Panc1 (cell line): ENCODE measurements at regions not wholly inside any gene's neighbourhood (a gene's known extent, or its start where the extent isn't known, plus 50 kb on each side); places are given as distances from the start of the nearest gene placed in this dataset.

ENCODE experiments used
- ATAC-seq: fragments of 200-7000 bp; cut with Tn5 transposase; 2 replicates; pipeline ENCODE4 v1.9.1; 2020; ENCODE audit warnings: mild to moderate bottlenecking, moderate library complexity
- BruUV-seq: library from RNA; stranded (reverse); fragments of 400-500 nt; replicated peaks from 2 replicates; lab custom pipeline; 2021; lab: Mats Ljungman, UMichigan
- CTCF ChIA-PET: fragments of 300-600 bp; sonication (Branson Sonifier 250); formaldehyde crosslinking; loops from one replicate; lab custom pipeline; 2022; ENCODE audit warnings: antibody characterized with exemption; lab: Charles Lee
- POLR2A ChIA-PET: fragments of 300-600 bp; sonication (Branson Sonifier 250); formaldehyde crosslinking; loops from one replicate; lab custom pipeline; 2022; ENCODE audit warnings: antibody characterized with exemption; lab: Charles Lee
- DNase-seq: peaks from one replicate; pipeline ENCODE4 v3.0.0-alpha.2; 2010; ENCODE audit warnings: low read depth, low spot score
- H3K27ac ChIP-seq: 2 replicates; pipeline ENCODE4 v1.5.1; 2011; ENCODE audit warnings: mild to moderate bottlenecking, low read length, inconsistent platforms
- H3K27me3 ChIP-seq: fragments of 200-500 bp; sonication (Bioruptor generic); 2 replicates; pipeline ENCODE4 v1.6.0; 2014; ENCODE audit warnings: low read length, inconsistent platforms; ENCODE audit not compliant: control insufficient read depth, insufficient read depth
- H3K36me3 ChIP-seq: fragments of 200-500 bp; sonication (Bioruptor generic); 2 replicates; pipeline ENCODE4 v1.5.1; 2014; ENCODE audit warnings: inconsistent platforms, mild to moderate bottlenecking, low read length, moderate library complexity; ENCODE audit not compliant: control insufficient read depth, insufficient read depth
- H3K4me1 ChIP-seq: 2 replicates; pipeline ENCODE4 v1.5.1; 2011; ENCODE audit warnings: inconsistent platforms, mild to moderate bottlenecking, low read length, moderate library complexity; ENCODE audit not compliant: control insufficient read depth, insufficient read depth
- H3K4me3 ChIP-seq, 2 experiments: 2 replicates each; pipeline ENCODE4 v1.5.1; 2011 to 2012; ENCODE audit warnings: low read depth in 2 of 2, low read length in 2 of 2, mild to moderate bottlenecking in 2 of 2, inconsistent platforms in 1 of 2, moderate library complexity in 1 of 2
- H3K9me3 ChIP-seq: fragments of 200-500 bp; sonication (Bioruptor generic); 2 replicates; pipeline ENCODE4 v1.5.1; 2014; ENCODE audit warnings: low read depth, mild to moderate bottlenecking, inconsistent platforms, low read length, moderate library complexity; ENCODE audit not compliant: control insufficient read depth, insufficient read depth
- POLR2AphosphoS5 ChIP-seq: IDR thresholded peaks from 2 replicates; pipeline ENCODE4 v1.6.1; 2012; ENCODE audit warnings: mild to moderate bottlenecking, low read depth, low read length, moderate library complexity
- SIN3A ChIP-seq: IDR thresholded peaks from 2 replicates; pipeline ENCODE4 v1.6.1; 2012; ENCODE audit warnings: low read depth, mild to moderate bottlenecking, low read length, moderate library complexity, borderline replicate concordance; ENCODE audit not compliant: insufficient read depth
- TCF7L2 ChIP-seq: IDR thresholded peaks from 2 replicates; pipeline ENCODE4 v1.6.1; 2011; ENCODE audit warnings: mild to moderate bottlenecking, low read depth, low read length, inconsistent platforms
- in situ Hi-C: cut with HindIII; loops from 2 replicates; pipeline ENCODE4 v1.10.0; 2016; ENCODE audit warnings: low sequenced_read_pairs, low pct_unique_long_range_greater_than_20kb
- intact Hi-C: fragments of 100-400 bp; cut with micrococcal nuclease; formaldehyde crosslinking; loops from one replicate; pipeline ENCODE4 v1.10.0; 2022; ENCODE audit not compliant: unreplicated experiment
- TF ChIP-seq, protein P1 (sequence below): fragments of 450-650 bp; IDR thresholded peaks from 2 replicates; pipeline ENCODE4 v1.5.1; 2017; ENCODE audit warnings: mild to moderate bottlenecking
- TF ChIP-seq, protein P2 (sequence below), 2 experiments: IDR thresholded peaks; 2 replicates each; pipeline ENCODE4 v1.6.1; 2011 to 2012; ENCODE audit warnings: low read depth in 2 of 2, control low read depth in 1 of 2, low read length in 1 of 2, mild to moderate bottlenecking in 1 of 2, moderate library complexity in 1 of 2; ENCODE audit not compliant: insufficient read depth in 1 of 2

GRCh38 chr12:17976202-17976601 lies 113.8 kb downstream of the RERGL start:
- Histone ChIP-seq H3K36me3 (no peaks in the 10 kb centered on the region), H3K9me3 (no peaks in the 10 kb centered on the region), H3K4me3 (no peak overlapping the region), H3K27ac (no peak overlapping the region), H3K4me1 (no peaks in the 10 kb centered on the region), H3K27me3 (no peaks in the 10 kb centered on the region)
- ChIA-PET CTCF (no interaction called here), POLR2A (no interaction called here)
- intact Hi-C loops: no loop called here
- ATAC-seq: no peak
- TF ChIP-seq SIN3A: no peak
- TF ChIP-seq, protein P1, sequence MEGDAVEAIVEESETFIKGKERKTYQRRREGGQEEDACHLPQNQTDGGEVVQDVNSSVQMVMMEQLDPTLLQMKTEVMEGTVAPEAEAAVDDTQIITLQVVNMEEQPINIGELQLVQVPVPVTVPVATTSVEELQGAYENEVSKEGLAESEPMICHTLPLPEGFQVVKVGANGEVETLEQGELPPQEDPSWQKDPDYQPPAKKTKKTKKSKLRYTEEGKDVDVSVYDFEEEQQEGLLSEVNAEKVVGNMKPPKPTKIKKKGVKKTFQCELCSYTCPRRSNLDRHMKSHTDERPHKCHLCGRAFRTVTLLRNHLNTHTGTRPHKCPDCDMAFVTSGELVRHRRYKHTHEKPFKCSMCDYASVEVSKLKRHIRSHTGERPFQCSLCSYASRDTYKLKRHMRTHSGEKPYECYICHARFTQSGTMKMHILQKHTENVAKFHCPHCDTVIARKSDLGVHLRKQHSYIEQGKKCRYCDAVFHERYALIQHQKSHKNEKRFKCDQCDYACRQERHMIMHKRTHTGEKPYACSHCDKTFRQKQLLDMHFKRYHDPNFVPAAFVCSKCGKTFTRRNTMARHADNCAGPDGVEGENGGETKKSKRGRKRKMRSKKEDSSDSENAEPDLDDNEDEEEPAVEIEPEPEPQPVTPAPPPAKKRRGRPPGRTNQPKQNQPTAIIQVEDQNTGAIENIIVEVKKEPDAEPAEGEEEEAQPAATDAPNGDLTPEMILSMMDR: peak; percentile 42
- in situ Hi-C loops: no loop called here
- BruUV-seq: no TSS peak
- DNase-seq: no peak

- ATAC-seq: no peak
- DNase-seq: no peak
- intact Hi-C loops (no loop called here), in situ Hi-C loops (no loop called here)
- no TSS peak for BruUV-seq
- Histone ChIP-seq H3K27ac (no peak overlapping the region), H3K27me3 (no peaks in the 10 kb centered on the region), H3K9me3 (no peaks in the 10 kb centered on the region), H3K36me3 (no peaks in the 10 kb centered on the region), H3K4me3 (no peak overlapping the region), H3K4me1 (no peaks in the 10 kb centered on the region)
- no peak for TF ChIP-seq TCF7L2
- TF ChIP-seq, protein P2, sequence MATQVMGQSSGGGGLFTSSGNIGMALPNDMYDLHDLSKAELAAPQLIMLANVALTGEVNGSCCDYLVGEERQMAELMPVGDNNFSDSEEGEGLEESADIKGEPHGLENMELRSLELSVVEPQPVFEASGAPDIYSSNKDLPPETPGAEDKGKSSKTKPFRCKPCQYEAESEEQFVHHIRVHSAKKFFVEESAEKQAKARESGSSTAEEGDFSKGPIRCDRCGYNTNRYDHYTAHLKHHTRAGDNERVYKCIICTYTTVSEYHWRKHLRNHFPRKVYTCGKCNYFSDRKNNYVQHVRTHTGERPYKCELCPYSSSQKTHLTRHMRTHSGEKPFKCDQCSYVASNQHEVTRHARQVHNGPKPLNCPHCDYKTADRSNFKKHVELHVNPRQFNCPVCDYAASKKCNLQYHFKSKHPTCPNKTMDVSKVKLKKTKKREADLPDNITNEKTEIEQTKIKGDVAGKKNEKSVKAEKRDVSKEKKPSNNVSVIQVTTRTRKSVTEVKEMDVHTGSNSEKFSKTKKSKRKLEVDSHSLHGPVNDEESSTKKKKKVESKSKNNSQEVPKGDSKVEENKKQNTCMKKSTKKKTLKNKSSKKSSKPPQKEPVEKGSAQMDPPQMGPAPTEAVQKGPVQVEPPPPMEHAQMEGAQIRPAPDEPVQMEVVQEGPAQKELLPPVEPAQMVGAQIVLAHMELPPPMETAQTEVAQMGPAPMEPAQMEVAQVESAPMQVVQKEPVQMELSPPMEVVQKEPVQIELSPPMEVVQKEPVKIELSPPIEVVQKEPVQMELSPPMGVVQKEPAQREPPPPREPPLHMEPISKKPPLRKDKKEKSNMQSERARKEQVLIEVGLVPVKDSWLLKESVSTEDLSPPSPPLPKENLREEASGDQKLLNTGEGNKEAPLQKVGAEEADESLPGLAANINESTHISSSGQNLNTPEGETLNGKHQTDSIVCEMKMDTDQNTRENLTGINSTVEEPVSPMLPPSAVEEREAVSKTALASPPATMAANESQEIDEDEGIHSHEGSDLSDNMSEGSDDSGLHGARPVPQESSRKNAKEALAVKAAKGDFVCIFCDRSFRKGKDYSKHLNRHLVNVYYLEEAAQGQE (IDR thresholded peaks at IDR 0.05; ENCODE audit: insufficient read depth in 1 of 2, low read depth in 2 of 2, low read length in 1 of 2): no peak
- TF ChIP-seq SIN3A: no peak
- TF ChIP-seq, protein P1: no peak
- TF ChIP-seq POLR2AphosphoS5: no peak
- POLR2A ChIA-PET: no interaction called here
- CTCF ChIA-PET: no interaction called here
Measured at GRCh38 chr12:17975763-17976162, 114.2 kb downstream of the RERGL start.

- Histone ChIP-seq H3K27me3 (no peaks in the 10 kb centered on the region), H3K36me3 (no peaks in the 10 kb centered on the region), H3K9me3 (no peaks in the 10 kb centered on the region), H3K27ac (no peak overlapping the region), H3K4me1 (no peaks in the 10 kb centered on the region), H3K4me3 (no peak overlapping the region)
- POLR2A ChIA-PET: no interaction called here
- no TSS peak for BruUV-seq
- intact Hi-C loops: no loop called here
- TF ChIP-seq, protein P2 (IDR thresholded peaks at IDR 0.05; ENCODE audit: insufficient read depth in 1 of 2, low read depth in 2 of 2, low read length in 1 of 2): no peak
- TF ChIP-seq SIN3A (no peak), POLR2AphosphoS5 (no peak), TCF7L2 (no peak)
- TF ChIP-seq, protein P1: no peak
- in situ Hi-C loops: no loop called here
- CTCF ChIA-PET: no interaction called here
- ATAC-seq: no peak
- DNase-seq: no peak
Measured at GRCh38 chr12:17975239-17975638, 114.8 kb downstream of the RERGL start.
